OCI-LY1 (cell line): ENCODE measurements at regions not wholly inside any gene's neighbourhood (a gene's known extent, or its start where the extent isn't known, plus 50 kb on each side); places are given as distances from the start of the nearest gene placed in this dataset.

Source experiments
- CTCF ChIP-seq: fragments of 200-600 bp; sonication (generic), shearing (Covaris generic); IDR thresholded peaks from 2 replicates; pipeline ENCODE4 v1.5.1; 2017; ENCODE audit warnings: mild to moderate bottlenecking, antibody characterized with exemption, low read length, moderate library complexity, mixed read lengths
- EZH2 ChIP-seq: fragments of 200-600 bp; sonication (generic), shearing (Covaris generic); IDR thresholded peaks from 2 replicates; pipeline ENCODE4 v1.8.0; 2017; ENCODE audit warnings: borderline replicate concordance, mixed run types, mild to moderate bottlenecking, antibody characterized with exemption, low read length, moderate library complexity, mixed read lengths

- no peak for TF ChIP-seq CTCF
- TF ChIP-seq EZH2, result no peak
These were observed 88.2 kb upstream of the MVB12B start for GRCh38 chr9:126238415-126238814.
